Fibroblast of pulmonary artery (primary cell): ENCODE measurements at regions not wholly inside any gene's neighbourhood (a gene's known extent, or its start where the extent isn't known, plus 50 kb on each side); places are given as distances from the start of the nearest gene placed in this dataset.
A peak's percentile ranks its signal among the peaks of the same experiment; 100 is the strongest.

Source experiments
- DNase-seq: peaks from one replicate; pipeline ENCODE4 v3.0.0-alpha.2; 2010; ENCODE audit warnings: low read depth
- H3K4me3 ChIP-seq: replicated peaks from 2 replicates; pipeline ENCODE4 v1.5.1; 2011; ENCODE audit warnings: low read depth, mild to moderate bottlenecking, control low read depth, low read length, moderate library complexity
- CTCF ChIP-seq: IDR thresholded peaks from 2 replicates; pipeline ENCODE4 v1.5.1; 2011; ENCODE audit warnings: mild to moderate bottlenecking, control low read depth, low read length, inconsistent platforms; ENCODE audit errors: missing control alignments

GRCh38 chr2:157149270-157149669, 108.2 kb upstream of the GALNT5 start:
- no peak overlapping the region for H3K4me3 ChIP-seq
- no peak for TF ChIP-seq CTCF
- DNase-seq = no peak

GRCh38 chr2:157150747-157151146, 106.8 kb upstream of the GALNT5 start:
- peak; percentile 28 for DNase-seq
- TF ChIP-seq CTCF = no peak

GRCh38 chr2:157152362-157152761, 105.1 kb upstream of the GALNT5 start:
- no peak for DNase-seq
- TF ChIP-seq CTCF = no peak
- H3K4me3 ChIP-seq = no peak overlapping the region

More at GRCh38 chr2:157150747-157151146, 106.8 kb upstream of the GALNT5 start:
- no peak overlapping the region for H3K4me3 ChIP-seq

GRCh38 chr2:157155992-157156391, 101.5 kb upstream of the GALNT5 start:
- no peak for TF ChIP-seq CTCF
- DNase-seq = no peak

GRCh38 chr2:157158111-157158510, 99.4 kb upstream of the GALNT5 start:
- TF ChIP-seq CTCF = no peak
- no peak overlapping the region for H3K4me3 ChIP-seq
- DNase-seq = peak; percentile 68

More at GRCh38 chr2:157155992-157156391, 101.5 kb upstream of the GALNT5 start:
- H3K4me3 ChIP-seq = no peak overlapping the region

GRCh38 chr2:157159221-157159934, 98.1 kb upstream of the GALNT5 start:
- no peak overlapping the region for H3K4me3 ChIP-seq
- TF ChIP-seq CTCF = no peak
- DNase-seq = no peak

- no peak overlapping the region for H3K4me3 ChIP-seq
- no peak for DNase-seq
- TF ChIP-seq CTCF = no peak
These were observed 97.4 kb upstream of the GALNT5 start for GRCh38 chr2:157160111-157160510.
